Left lung (tissue), 4 donors: ENCODE measurements at regions not wholly inside any gene's neighbourhood (a gene's known extent, or its start where the extent isn't known, plus 50 kb on each side); places are given as distances from the start of the nearest gene placed in this dataset.
A peak's percentile ranks its signal among the peaks of the same experiment; 100 is the strongest.

Experiments
- ATAC-seq: fragments of 200-7000 bp; cut with Tn5 transposase; one replicate; pipeline ENCODE4 v1.9.1; 2020; ENCODE audit warnings: moderate library complexity
- DNase-seq, 4 donors: peaks; one replicate each; pipeline ENCODE4 v3.0.0-alpha.2; 2013 to 2020
- H3K27ac ChIP-seq, 2 donors: fragments of 200-600 bp; sonication (generic) in 1 of 2; one replicate each; pipeline versions ENCODE4 v1.5.0 to v1.8.0; 2020 to 2021
- H3K27me3 ChIP-seq, 2 donors: fragments of 200-600 bp; sonication (generic) in 1 of 2; one replicate each; pipeline versions ENCODE4 v1.5.0 to v1.8.0; 2020 to 2021
- H3K36me3 ChIP-seq, 2 donors: fragments of 200-600 bp; sonication (generic) in 1 of 2; one replicate each; pipeline versions ENCODE4 v1.5.0 to v1.8.0; 2020 to 2021
- H3K4me1 ChIP-seq, 2 donors: fragments of 200-600 bp; one replicate each; pipeline ENCODE4 v1.8.0; 2021
- H3K4me3 ChIP-seq, 2 donors: fragments of 200-600 bp; sonication (generic) in 1 of 2; one replicate each; pipeline versions ENCODE4 v1.5.0 to v1.8.0; 2020 to 2021; ENCODE audit warnings: mild to moderate bottlenecking in 1 of 2
- H3K9me3 ChIP-seq, 2 donors: fragments of 200-600 bp; sonication (generic) in 1 of 2; one replicate each; pipeline versions ENCODE4 v1.5.0 to v1.8.0; 2020 to 2021
- intact Hi-C, 2 donors: fragments of 100-400 bp; cut with DNase I; formaldehyde crosslinking; loops; one replicate each; pipeline versions ENCODE4 v1.11.2 to v1.14.2; 2022
- TF ChIP-seq, protein P1 (sequence below), 2 donors: fragments of 200-600 bp; sonication (generic) in 1 of 2; IDR thresholded peaks; one replicate each; pipeline versions ENCODE4 v1.5.0 to v1.8.0; 2021; ENCODE audit warnings: antibody characterized with exemption in 2 of 2
- donor health status: DM: no; HTN: yes; CAD: no.
- donor health status: DM: no; HTN: no; CAD: no.

DNA sequence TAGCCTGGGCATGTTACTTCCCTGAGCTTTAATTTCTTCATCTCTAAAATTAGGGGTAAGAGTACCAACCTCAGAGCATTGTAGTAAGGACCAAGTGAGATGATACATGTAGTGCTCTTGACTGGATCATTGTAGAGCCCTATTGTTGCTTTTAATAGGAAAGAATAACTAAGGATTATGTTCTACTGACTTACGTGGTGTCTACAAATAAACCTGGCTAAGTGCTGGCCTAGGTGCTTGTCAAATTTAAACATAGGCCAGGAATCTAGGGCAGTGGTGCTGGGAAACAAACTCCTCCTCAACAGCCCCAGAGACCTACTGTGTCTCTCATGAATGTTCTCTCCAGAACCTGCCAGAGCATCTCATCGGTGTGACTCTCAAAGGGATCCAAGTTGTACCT is 69.4 kb downstream of the ABCC12 start:
- no peak for DNase-seq

DNA sequence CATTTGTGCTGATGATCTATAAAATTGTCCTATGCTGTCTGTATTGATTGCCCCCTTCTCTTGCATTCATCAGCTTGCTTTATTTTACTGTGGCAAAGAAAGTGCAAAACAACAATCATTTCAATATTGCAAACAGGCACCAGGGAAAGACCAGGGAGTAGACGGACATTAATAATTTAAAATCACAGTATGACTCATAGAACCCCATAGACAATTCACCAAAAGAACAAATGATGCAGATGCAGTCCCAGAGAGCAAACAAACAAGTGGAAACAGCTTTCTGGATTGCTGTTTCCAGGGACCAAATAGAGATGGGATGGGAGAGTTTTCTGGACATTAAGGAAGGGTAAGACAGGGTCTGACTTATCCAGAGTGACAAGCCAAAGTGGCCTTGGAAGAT is 70.1 kb downstream of the ABCC12 start:
- Histone ChIP-seq H3K36me3 (no peaks in the 10 kb centered on the region), H3K4me3 (no peak overlapping the region), H3K27ac (no peak overlapping the region), H3K4me1 (no peaks in the 10 kb centered on the region), H3K9me3 (no peaks in the 10 kb centered on the region), H3K27me3 (no peaks in the 10 kb centered on the region)
- ATAC-seq = no peak
- intact Hi-C loops = no loop called here
- no peak for DNase-seq
- TF ChIP-seq, protein P1, sequence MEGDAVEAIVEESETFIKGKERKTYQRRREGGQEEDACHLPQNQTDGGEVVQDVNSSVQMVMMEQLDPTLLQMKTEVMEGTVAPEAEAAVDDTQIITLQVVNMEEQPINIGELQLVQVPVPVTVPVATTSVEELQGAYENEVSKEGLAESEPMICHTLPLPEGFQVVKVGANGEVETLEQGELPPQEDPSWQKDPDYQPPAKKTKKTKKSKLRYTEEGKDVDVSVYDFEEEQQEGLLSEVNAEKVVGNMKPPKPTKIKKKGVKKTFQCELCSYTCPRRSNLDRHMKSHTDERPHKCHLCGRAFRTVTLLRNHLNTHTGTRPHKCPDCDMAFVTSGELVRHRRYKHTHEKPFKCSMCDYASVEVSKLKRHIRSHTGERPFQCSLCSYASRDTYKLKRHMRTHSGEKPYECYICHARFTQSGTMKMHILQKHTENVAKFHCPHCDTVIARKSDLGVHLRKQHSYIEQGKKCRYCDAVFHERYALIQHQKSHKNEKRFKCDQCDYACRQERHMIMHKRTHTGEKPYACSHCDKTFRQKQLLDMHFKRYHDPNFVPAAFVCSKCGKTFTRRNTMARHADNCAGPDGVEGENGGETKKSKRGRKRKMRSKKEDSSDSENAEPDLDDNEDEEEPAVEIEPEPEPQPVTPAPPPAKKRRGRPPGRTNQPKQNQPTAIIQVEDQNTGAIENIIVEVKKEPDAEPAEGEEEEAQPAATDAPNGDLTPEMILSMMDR (IDR thresholded peaks at IDR 0.05) = no peak

More for the DNA sequence above, 69.4 kb downstream of the ABCC12 start:
- intact Hi-C loops = no loop called here
- peaks cover 0 to 4% of the 10 kb centered on the region in 2 donors for H3K27me3 ChIP-seq
- H3K36me3 ChIP-seq = no peaks in the 10 kb centered on the region
- H3K9me3 ChIP-seq = no peaks in the 10 kb centered on the region
- H3K27ac ChIP-seq = no peak overlapping the region
- ATAC-seq = no peak
- no peak overlapping the region for H3K4me3 ChIP-seq
- no peaks in the 10 kb centered on the region for H3K4me1 ChIP-seq
- TF ChIP-seq, protein P1 (IDR thresholded peaks at IDR 0.05) = no peak

DNA sequence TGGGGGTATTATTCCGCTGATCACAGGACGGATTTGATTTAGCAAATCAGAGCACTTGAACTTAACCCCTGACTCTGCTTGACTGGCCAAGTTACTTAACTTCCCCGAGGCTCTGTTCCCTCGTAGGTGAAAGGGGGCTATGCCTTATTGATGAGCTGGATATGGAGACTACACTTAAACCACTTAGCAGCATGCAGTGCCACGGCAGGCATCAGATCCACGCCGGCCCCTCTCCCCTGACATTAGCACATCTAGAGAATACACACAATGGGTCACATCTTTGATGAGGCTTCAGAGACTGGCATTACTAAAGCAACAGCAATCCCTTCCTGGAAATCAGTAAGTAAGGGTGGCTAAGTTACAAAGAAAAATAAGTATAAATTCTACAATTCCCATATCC is 71.0 kb downstream of the ABCC12 start:
- no peak for DNase-seq
- intact Hi-C loops = no loop called here

DNA sequence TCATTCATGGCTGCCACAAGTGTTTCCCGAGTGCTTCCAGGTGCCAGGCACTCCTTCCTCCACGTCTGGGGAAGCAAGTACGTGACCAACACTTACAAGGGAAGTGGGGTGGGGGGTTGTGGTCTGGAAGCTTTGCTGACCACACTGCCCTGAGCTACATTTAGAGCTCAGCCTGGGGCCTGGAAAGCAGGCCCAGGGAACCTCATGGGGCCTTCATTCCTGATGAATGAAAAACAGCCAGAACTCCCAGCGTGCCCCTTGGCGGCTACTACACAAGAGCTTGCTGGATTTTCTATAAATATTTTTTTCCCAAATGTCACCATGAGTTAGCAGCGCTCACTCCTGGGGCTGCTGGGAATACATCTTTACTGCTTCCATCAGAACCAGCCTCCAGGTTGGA is 73.3 kb downstream of the ABCC12 start:
- peak in 1 of 4 donors; percentile 14 for DNase-seq
- no peak overlapping the region for H3K4me3 ChIP-seq
- H3K36me3 ChIP-seq = no peaks in the 10 kb centered on the region
- H3K27ac ChIP-seq = no peak overlapping the region
- intact Hi-C loops = no loop called here
- no peaks in the 10 kb centered on the region for H3K4me1 ChIP-seq
- H3K9me3 ChIP-seq = no peaks in the 10 kb centered on the region
- TF ChIP-seq, protein P1 (IDR thresholded peaks at IDR 0.05) = no peak
- H3K27me3 ChIP-seq = no peaks in the 10 kb centered on the region
- ATAC-seq = no peak

More for the DNA sequence above, 71.0 kb downstream of the ABCC12 start:
- Histone ChIP-seq H3K36me3 (no peaks in the 10 kb centered on the region), H3K27ac (no peak overlapping the region), H3K27me3 (no peaks in the 10 kb centered on the region), H3K9me3 (no peaks in the 10 kb centered on the region), H3K4me3 (no peak overlapping the region), H3K4me1 (no peaks in the 10 kb centered on the region)
- TF ChIP-seq, protein P1 (IDR thresholded peaks at IDR 0.05) = no peak
- no peak for ATAC-seq

DNA sequence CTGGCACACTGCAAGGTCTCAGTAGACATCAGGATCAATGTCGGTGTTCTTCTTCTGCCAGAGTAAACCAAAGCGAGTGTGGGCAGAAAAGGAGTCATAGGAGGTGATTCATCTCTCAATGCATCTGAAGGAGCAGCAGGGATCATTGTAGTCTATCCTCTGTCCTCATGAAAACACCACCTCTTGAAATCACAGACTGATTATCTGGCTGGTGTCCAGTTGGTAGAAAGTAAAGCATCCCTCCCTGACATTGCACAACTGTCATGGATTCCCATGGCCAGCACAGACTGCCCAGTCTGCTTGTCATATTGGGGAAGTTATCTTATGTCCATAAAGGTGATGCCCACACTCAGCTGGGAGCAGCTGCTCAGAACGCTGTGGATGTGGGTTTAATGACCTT is 74.1 kb downstream of the ABCC12 start:
- no peak overlapping the region for H3K4me3 ChIP-seq
- no peak overlapping the region for H3K27ac ChIP-seq
- H3K27me3 ChIP-seq = no peaks in the 10 kb centered on the region
- ATAC-seq = no peak
- H3K9me3 ChIP-seq = no peaks in the 10 kb centered on the region
- no peaks in the 10 kb centered on the region for H3K4me1 ChIP-seq
- no peaks in the 10 kb centered on the region for H3K36me3 ChIP-seq
- intact Hi-C loops = no loop called here
- DNase-seq = no peak
- TF ChIP-seq, protein P1 (IDR thresholded peaks at IDR 0.05) = no peak
